Stimulated activated CD8-positive, alpha-beta memory T cell treated with anti-CD3 and anti-CD28 coated beads, Interleukin-15, amount 100 ng/mL, for 48 hours (primary cell): ENCODE measurements at regions not wholly inside any gene's neighbourhood (a gene's known extent, or its start where the extent isn't known, plus 50 kb on each side); places are given as distances from the start of the nearest gene placed in this dataset.

Experiments
- DNase-seq, 2 donors: peaks; one replicate each; pipeline ENCODE4 v3.0.0-alpha.2; 2020; ENCODE audit warnings: low read depth in 2 of 2

DNA sequence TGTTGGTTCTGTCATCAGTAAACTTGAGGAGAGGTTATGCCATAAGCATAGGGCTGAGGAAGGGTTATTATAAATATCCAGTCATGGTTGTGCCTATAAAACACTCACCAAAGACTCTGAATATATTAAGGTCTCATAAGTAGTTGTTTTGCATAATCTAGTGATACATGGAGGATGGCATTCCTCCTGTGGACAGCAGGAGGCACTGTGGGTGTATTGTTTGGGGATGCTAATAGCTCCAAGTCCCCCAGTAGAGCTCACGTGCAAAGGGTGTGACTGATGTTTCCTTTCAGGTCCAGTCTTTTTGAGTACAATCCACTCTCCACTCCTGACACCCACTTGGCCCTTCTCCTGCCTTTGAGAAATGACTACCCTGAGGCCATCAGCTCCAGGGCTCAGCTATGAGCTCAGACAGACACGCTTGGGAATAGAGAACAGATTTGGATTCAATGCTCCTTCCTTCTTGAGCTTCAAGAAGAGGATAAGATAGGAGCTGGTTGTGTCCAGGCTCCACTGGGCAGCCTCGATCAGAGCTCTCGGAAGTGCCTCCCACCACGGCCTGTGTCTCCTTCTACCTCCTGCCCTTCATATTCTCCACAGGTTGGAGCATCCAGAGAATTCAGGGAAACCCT, 85.2 kb upstream of the IGLL5 start:
- no peak for DNase-seq

- DNase-seq: no peak
These were observed 84.2 kb upstream of the IGLL5 start for GRCh38 chr22:22803285-22803853.

GRCh38 chr22:22810018-22810427, 77.6 kb upstream of the IGLL5 start:
- peak; percentile 24 to 26 for DNase-seq

DNA sequence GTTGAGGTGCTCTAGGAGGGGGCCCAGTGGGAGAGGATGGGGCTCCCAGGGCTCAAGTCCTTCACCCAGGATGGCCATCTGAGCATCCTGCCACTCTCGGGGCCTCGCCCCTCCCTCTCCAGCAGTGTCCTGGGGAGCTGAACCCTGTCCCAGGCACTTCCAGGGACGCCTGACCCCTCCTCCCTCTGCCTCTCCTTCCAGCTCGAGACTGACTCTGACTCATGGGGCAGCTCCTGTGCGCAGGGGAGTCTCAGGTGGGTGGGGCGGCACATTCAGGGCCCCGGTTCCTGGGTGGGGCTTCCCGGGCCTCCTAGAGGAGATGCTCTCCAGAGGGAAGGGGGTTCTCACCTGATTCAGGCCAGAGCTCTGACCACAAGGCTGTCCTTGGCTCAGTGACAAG, 77.1 kb upstream of the IGLL5 start:
- no peak for DNase-seq

GRCh38 chr22:22811016-22812009, 76.3 kb upstream of the IGLL5 start:
- DNase-seq: no peak

DNA sequence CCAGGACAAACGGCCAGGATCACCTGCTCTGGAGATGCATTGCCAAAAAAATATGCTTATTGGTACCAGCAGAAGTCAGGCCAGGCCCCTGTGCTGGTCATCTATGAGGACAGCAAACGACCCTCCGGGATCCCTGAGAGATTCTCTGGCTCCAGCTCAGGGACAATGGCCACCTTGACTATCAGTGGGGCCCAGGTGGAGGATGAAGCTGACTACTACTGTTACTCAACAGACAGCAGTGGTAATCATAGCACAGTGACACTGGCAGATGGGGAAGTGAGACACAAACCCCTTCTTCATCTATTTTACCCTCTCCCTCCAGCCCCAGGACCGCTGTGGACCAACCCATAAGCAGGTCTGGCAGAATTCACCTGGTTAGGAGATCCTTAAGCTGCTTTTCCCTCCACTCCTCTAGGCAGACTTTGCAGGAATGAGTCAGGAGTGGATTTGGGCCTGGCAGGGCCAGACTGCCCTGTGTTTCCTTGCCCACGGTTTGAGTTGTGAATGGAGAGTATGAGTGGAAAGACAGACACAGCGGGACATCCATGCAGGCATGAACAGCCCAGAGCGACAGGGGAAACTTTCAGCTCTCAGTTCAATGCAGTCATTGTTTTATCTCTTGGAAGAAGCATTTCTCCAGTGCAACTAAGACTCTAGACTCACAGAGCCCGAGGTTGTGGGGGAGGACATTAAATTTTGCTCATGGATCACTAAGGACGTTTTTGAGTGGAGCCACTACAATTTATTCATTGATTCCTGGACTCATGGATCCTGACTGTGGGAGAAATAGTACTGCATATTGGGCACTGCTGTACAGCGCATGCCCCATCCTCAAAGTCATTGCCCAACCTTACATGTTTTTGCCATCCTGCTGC, 75.3 kb upstream of the IGLL5 start:
- no peak for DNase-seq

GRCh38 chr22:22813126-22814075, 74.2 kb upstream of the IGLL5 start:
- DNase-seq: no peak

- no peak for DNase-seq
These were observed 72.8 kb upstream of the IGLL5 start for GRCh38 chr22:22814666-22815396.

- DNase-seq: no peak
These were observed 72.0 kb upstream of the IGLL5 start for GRCh38 chr22:22815397-22816170.

- DNase-seq: no peak
These were observed 71.5 kb upstream of the IGLL5 start for GRCh38 chr22:22816171-22816514.

DNA sequence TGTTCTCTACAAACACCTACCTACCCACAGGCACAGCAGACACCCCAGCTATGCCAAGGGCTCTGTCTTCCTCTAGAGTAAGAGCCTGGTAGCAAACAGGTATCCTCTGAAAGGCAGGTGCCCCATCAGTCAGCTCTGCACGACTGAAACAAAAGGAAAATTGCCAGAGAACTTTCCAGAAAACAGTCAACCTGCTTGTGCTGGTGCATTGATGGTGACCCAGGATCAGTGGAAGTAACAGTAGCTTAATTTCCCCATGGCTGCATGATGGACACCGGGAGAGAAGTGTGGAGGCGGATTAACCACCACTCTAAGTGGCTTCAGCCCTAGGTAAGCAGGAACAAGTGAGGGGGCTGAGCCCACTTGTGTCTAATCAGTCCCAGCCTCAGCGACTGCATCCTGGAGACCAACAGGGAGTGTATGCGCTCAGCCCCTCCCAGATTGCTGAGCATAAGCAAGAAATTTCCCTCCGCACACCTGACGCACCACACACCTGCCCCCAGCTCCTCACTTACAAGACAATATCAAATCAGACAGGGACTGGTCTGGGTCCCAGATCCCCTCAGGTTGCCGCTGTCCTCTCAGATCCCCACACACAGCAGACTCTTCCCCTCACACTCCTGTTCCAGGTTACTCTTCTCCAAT, 70.7 kb upstream of the IGLL5 start:
- no peak for DNase-seq

DNA sequence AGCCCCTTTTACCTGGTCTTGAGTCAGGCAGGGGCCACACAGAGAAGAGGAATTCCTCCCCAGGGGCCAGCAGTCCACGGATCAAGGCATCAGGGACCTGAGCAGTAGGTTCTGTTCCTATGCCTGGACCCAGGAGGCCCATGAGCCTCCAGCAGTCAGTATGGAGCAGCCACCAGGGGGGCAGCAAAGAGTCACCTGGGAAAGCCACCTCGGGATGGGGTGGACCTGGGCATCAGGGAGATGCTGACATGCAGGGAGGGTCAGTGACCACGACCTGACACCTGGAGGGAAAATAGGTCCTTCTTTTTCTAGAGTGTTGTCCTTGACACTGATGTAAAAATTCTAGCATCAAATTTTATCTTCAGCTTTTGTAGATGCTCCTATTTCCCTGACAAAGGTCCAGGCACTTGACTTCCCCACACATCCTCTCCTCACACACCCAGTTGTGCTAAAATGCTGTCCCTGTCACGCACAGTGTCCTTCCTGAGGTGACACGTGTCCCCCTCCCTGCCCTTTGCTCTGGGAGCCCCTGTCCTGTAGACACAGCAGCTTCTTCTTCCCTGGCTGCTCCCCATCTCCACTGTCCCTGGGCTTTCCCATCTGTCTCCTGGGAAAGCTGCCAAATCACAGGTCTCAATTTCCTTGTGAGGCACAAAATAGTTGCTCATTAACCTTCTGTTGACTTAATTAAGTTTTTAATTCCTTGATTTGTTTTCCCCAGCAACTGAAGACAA, 70.0 kb upstream of the IGLL5 start:
- DNase-seq: no peak

- no peak for DNase-seq
These were observed 69.4 kb upstream of the IGLL5 start for GRCh38 chr22:22818202-22818538.

DNA sequence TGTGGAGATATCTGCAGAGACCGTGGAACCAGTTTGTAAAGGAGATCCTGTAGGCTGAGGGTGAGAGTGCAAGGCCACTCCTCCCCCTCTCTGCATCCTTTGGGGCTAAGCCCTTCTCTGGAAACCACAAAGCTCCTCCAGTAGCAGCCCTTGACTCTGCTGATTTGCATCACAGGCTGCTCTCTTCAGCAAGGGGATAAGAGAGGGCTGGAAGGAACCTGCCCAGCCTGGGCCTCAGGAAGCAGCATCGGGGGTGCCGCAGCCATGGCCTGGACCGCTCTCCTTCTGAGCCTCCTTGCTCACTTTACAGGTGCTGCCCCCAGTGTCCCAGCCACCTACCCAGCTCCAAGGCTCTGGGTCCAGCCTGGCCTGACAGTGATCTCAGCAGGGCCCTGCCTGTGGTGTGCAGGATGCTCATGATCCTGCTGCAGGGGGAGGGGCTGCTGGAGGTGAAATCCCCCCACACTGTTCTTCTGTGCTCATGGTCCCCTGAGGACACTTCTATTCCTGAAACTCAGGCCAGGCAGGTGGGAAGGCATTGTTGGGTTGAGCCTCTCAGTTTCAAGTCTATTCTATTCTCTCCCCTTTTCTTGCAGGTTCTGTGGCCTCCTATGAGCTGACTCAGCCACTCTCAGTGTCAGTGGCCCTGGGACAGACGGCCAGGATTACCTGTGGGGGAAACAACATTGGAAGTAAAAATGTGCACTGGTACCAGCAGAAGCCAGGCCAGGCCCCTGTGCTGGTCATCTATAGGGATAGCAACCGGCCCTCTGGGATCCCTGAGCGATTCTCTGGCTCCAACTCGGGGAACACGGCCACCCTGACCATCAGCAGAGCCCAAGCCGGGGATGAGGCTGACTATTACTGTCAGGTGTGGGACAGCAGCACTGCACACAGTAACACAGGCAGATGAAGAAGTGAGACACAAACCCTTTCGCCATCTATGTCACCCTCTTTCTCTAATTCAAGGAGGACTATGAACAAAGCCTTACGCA, 68.5 kb upstream of the IGLL5 start:
- no peak for DNase-seq

DNA sequence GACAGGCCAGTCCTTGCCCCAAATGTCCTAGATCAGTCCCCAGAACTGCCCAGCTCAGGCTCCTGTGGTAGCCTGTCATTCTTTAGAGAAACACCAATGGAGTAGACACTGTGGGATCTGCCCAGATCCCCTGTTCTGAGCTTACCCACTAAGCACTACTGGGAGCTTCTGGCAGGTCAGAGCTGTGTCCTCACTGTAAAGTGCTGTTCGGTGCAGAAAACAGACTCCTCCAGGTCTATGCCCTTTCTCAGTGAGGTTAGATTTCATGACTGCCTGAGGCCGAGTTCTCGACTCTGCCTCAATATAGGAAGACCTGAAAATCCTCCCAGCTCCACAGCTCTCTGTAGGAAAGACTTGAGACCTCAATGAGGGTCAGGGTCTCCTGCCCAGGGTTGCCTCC, 67.5 kb upstream of the IGLL5 start:
- DNase-seq: no peak

- peak in 1 of 2 donors; percentile 22 for DNase-seq
These were observed 67.0 kb upstream of the IGLL5 start for GRCh38 chr22:22820626-22821025.

- DNase-seq: no peak
These were observed 66.3 kb upstream of the IGLL5 start for GRCh38 chr22:22821340-22821739.
